Activated T-cell treated with anti-CD3 and anti-CD28 coated beads, Interleukin-2, amount 50 U/mL, for 1 hour (primary cell): ENCODE measurements at regions not wholly inside any gene's neighbourhood (a gene's known extent, or its start where the extent isn't known, plus 50 kb on each side); places are given as distances from the start of the nearest gene placed in this dataset.

ENCODE experiments used
- DNase-seq: peaks from one replicate; pipeline ENCODE4 v3.0.0-alpha.2; 2020

DNA sequence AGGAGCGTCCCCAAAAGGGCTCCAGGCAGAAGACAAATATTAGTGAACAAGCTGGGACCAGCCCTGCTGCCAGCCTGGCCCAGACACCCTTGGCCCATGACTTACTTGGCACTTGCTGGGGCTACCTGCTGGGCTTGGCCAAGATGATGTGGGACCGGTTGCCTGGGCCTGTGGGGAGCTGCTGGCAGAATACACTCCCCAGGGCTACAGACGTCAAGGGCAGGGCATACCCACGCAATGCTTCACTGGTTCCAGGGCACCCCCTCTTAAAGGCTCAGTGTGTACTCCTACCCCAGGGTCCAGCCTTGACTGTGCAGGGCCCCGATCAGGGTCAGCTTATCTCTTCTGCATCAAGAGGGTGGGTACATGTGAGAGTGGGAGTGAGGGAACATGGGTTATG is 106.5 kb upstream of the SLC2A1 start:
- no peak for DNase-seq

DNA sequence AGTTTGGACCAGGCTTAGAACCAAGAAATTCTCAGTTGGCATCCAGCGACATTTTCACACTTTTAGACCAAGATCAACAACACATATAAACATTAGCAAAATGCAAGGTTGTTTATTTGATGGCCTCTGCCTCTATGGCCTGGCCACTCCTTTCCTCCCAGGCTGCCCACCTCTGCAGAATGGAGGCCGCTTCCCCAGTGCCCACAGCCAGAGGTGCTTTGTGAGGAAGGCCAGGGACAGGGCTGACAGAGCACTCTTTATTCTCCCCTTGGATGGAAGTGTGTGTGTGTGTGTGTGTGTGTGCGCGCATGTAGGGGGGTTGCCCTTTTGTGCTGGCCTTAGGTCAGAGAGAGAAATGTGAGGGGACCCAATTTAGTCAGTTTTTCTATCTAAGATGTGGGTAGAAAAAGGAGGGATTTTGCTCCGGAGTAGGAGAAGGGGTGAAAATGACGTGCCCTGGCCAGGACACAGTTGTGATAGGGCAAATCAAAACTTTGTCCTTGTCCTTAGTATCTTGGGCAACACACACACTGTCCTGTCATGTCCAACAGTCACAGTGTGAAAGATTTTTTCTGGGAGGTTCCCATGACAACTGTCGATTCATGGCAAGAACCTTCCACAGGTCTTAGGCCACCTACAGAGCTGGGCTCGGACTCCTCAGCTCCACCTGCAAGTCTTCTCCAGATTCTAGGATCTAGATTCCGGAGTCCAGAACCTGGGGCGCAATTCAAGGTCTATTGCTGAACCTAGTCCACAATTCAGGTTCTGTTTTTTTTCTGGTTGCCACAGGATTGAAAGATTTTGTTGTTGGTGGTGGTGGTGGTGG is 104.9 kb upstream of the SLC2A1 start:
- DNase-seq = no peak

DNA sequence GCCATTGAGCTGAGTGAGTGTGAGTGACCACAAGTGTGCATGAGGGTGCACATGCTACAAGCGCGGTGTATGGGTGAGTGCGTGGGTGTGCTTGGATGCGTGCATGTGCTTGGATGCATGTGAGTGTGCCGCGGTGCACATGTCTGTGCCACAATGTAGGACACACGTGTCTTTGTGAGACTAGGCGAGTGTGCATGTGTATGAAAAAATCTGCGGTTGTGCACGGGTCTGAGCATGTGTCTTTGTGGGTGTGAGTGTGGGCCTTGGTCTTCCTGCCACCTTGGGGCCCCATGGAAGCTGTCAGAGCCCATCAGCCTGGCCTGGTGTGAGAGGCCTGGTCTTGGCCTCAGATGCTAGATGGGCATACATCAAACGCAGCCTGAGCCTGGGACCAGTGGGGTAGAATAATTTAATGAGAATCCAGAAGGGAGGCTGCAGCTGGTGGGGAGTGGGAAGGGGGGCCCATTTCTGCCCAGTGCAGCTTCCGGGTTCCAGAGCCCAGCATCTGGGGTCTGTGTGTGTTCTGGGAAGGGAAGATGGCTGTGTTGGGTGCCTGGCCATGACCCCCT is 103.9 kb upstream of the SLC2A1 start:
- no peak for DNase-seq

DNA sequence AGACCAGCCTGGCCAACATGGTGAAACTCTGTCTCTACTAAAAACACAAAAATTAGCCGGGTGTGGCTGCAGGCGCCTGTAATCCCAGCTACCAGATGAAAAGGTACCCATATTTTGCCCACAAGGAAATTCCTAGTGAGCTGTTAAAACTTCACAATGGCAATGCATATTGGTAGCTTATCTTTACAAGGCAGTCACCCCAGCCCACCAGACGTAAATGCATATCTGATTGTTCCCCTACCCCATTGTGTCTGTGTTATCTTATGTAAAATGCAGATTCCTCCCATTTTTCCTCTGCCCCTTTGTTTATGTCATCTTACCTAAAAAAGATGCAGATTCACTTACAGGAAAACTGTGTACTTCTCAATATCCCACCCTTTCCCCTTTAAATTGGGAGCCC is 103.1 kb upstream of the SLC2A1 start:
- no peak for DNase-seq

DNA sequence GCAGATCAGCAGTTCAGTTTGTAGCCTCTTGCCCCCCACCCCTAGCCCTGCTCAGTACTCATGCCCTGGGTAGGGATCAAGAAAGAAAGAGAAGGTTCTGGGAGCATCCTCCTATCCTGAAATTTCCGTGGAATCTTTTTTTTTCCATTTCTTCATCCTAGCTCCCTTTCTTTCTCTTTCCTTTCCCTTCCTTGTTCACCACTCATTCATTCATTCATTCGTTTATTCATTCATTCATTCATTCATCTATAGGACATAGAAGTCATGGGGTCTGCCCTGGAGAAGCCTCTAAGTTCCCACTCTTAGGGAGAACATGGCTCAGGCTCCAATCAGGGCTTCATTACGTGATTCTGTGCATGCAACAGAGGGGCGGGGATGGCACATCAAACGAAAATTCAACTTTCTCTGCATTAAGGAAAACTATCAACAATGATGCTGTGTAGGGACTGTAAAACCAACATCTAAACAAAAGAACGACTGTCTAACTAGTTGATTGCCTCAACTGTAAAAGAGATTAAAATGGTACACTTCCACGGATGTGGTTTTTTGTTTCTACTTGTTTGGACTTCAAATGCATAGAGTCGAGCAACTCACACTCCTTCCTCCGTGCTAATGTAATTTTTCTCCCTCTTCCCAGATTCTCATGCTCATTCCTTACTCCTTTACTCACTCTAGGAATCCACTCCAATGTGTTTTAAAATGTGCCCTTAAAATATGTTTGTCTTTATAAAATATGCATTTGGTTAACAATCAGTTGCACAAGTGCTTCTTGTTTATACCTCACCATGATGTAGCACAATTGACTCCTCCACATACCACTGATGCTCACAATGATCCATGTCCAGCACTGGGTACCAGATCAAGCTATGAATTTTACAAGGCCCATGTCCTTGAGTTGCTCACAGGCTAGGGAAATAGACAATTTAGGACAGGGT is 101.2 kb upstream of the SLC2A1 start:
- no peak for DNase-seq

DNA sequence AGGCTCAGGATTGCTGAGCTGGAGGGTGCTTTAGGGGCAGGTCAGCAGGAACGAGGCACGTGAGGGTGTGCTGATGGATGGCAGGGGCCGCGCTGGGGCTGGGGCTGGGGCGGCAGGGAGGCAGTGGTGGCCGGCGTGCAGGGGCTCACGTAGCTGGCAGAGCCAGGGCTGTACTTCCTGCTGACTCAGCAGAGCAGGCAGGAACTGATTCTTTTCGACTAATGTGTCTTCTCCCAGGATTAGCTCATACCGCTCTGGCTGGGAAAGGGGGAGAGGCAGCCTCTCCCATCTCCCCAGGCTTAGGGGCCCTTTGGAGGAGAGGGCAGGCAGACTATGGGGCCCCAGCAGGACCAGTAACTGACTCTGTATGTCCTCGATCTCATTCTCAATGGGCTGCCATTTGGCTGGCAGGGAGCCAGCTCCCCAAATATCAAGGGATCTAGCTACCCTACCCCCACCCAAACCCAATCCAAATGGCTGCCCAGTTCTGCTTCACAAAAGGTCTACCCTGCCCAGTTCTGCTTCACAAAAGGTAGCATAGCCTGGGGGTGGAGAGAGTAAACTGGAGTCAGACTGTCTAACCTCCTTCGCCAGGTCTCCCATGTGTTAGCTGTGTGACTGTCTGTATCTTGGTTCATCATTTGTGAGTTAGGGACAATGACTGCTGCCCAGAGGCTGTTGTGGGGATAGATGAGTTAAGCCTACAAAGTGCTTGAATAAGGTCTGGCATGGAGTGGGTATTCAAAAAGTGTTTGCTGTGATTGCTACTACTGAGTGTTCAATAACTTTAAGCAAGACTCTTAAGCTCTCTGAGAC is 100.1 kb upstream of the SLC2A1 start:
- no peak for DNase-seq

DNA sequence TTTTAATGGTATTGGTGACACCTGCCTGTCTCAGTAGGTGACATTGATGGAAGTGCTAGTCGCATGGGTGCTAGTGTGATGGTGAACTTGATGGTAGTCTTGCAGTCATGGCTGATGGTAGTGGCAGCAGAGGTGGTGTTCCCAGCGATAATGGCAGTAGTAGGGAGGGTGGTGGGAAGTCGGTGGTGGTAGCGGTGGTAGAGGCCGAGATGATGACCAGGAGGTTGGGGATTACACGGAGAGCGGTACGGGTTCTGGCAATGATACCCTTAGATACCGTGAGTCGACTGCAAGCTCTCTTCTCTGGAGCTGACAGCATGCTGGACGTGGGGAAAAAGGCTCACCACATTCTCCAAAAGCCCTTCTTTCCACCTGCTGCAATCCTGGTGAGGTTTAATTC is 99.4 kb upstream of the SLC2A1 start:
- DNase-seq = no peak

DNA sequence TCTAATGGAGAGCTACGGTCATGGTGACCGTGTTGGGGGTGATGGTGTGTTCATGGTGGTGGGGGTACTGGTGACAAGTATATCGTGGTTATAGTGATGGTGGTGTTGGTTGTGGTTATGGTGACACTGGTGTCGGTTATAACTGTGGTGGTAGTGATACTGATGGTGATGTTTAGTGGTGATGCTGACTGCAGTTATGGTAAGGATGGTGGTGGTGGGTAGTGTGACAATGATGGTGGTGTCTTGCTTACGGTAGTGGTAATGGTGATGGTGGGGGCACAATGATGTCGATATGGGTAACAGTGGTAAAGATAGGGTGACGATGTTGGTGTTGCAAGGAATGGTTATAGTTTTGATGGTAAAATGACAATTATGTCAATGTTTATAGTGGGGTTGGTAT is 98.9 kb upstream of the SLC2A1 start:
- DNase-seq = no peak

DNA sequence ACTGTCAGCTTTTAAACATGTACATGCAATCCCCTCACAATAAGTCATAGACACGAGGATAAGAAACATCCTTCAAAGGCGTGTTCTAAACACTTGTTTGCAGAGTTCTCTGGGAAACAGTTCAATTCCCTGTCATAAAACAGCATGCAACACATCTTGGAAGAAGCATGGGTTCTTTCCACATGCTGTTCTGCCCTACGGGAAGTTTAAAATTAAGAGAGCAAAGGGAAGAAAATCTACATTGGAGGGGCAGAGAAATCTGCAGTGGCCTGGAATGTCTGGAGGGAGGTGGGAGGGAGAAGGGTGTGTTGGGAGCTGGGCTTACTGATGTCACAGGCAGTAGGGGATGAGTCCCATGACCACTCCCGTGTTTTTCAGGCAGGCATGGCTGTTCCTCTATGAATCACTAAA is 98.3 kb upstream of the SLC2A1 start:
- DNase-seq = no peak

DNA sequence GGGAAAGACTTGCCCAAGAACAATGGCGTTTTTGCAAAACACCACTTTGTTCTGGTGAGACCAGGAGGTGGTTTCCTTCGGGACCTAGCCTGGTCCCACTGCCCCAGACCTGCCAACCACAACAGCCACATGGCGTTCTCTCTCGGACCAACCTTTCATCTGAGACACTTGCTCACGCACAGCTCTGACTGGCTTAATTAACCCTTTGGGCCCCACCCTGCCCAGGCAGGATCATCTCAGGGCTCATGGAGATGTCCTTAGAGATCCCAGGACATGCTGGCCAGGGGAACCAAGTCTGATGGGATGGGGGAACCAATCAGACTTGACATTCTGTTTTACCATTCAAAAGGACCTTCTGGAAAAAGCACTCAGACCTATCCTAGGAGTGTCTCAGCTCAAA is 97.8 kb upstream of the SLC2A1 start:
- DNase-seq = no peak

DNA sequence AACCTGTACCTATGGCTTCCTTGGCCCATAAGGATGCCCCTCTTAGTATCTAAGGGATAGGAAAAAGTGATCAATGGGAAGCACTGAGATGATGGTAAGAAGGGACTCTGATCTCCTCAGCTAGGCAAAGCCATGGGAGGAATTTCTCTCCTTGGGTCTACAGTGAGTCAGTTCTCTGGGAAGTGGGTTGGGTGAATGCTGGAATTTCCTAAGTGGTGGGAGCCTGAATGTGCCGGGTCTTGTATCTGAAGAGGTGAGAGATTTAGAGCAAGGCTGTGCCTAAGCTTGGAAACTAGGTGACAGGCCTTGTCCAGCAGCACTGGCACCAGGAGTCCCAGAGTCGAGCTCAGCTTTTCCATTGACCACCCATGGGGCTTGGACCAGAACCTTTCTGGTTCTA is 96.3 kb upstream of the SLC2A1 start:
- no peak for DNase-seq

DNA sequence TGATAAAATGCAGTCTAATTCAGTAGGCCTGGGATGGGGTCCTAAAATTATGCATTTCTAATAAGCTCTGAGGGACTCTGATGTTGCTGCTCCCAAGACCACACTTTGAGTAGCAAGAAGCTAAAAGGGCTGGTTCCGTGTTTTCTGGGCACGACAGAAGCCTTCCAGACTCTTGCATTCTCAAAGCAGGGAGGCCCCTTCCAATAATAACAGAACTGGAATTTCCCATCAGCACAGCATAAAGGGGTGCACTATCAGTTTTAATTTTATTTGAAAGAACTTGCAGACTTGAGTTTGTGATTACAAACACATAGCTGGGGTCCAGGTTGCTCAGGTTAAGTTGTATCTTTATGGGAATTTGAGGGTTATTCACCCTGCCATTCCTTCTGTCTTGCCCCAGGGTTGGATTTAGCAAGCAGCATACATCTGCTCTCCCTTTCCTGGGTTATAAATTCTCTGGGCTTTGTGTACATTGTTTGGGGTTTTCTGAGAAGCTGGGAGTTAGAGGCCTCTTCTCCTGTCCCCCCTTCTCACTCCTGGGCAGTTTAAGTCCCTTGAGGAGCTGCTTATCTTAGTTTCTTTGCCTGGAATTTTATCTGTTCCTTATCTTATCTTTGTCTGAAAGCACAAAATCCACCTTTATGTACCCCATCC is 94.2 kb upstream of the SLC2A1 start:
- no peak for DNase-seq

DNA sequence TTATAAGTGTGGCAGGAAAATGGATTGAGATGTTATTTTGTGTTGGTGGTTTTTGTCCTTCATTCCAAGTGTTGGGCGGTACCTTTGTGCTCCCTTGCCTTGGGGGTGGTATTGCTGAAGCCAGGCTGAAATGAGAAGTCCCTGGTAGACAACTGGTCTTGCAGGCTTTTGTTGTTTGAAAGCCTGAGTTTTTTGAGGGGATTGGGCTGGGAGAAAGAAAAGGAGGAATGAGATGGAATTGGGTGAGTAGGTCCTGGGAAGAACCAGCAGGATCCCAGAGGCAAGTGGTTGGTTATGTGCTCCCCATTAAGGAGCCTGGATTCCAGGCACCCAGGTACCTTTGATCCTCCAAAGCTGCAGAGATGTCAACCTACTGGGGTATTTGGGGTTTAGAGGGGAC is 93.7 kb upstream of the SLC2A1 start:
- DNase-seq = no peak

DNA sequence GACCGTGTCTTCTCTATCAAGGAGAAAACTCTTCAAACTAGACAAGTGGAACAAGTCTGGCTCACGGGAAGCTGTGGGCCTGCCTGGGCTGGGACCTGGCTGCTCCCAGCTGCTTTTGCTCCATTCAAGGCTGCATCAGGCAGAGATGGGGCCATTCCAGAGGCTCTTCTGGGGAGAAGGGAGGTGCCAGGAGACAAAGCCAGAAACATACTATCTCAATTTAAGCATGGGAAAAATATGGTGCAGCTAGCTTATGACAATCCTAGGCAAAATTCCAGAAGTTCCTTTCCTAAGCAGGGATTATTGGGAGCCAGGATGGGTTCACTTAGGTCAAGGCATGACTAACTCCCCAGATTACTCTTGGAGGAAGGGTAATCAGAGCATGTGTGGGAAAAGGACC is 90.8 kb upstream of the SLC2A1 start:
- DNase-seq = no peak

DNA sequence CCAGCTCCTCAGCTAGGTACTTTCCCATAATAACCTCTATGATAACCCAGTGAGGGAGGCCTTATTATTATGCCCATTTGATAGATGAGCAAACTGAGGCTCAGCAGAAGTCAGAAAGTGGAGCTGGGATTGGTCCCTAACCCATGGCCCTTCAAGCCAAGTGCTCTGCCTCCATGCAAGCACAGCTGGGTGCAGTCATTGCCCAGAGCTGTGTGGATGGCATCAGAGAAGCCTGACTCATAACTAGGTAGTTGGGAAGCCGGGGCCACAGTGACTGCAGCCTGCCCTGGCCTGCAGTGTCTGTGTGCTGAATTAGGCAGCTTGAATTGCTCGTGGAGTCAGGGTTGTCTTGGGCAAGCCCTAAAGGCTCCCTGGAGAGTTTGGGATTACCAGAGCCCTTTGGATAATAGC is 89.9 kb upstream of the SLC2A1 start:
- DNase-seq = no peak

DNA sequence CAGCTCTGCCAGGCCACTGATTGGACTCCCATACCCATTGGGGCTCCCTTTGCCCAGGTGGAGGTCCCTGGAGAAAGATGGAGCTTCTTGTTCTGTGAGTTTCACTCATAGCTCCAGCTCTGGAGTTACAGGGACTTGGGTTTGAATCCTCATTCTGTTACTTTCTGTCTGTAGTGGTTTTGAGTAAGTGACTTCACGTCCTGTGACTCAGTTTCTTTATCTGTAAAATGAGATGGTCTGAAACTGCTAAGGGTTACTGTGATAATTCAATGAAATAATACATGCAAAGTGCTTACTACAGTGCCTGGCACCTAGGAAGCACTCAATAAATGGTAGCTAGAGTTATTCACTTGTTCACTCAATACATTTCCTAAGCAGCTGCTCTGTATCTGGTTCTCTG is 88.5 kb upstream of the SLC2A1 start:
- DNase-seq = no peak

DNA sequence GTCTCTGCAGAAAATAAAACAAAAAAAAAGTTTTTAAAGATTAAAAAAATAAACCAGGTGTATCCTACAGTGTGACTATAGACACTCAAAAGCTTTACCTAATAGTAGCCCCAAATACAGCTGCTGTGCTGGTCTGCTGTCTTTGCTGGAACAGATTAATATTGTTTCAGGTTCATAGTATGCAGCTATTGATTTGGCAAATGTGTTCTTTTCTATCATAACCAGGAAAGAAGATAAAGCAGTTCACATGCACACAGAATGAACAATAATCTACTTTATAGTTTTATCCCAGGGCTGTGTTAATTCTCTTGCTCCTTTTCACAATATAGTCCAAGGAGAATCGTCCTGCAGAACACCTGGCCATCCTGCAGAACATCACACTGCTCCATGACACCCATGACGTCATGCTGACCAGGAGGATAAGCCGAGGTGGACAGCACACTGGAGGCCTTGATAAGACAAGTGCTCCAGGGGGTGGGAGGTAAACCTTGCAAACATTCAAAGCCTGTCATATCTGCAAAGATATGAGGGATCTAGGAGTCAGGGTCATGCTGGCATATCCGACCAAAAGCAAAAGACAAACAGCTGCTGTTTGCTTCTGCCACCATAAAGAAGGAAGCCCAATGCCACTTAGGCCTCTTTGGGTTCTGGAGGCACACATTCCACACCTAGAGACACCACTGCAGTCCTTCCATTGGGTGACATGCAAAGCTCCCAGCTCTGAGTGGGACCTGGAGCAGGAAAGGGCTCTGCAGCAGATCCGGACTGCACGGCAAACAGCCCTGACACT is 86.1 kb upstream of the SLC2A1 start:
- DNase-seq = no peak

DNA sequence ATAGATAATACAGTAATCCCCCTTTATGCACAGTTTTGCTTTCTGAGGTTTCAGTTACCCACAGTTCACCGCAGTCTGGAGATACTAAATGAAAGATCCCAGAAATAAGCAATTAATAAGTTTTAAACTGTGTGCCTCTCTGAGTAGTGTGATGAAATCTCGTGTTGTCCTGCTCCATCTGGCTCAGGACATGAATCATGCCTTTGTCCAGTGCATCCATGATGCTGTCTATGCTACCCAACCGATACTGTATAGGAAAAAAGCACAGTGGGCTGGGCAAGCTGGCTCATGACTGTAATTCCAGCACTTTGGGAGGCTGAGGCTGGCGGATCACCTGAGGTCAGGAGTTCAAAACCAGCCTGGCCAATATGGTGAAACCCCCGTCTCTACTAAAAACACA is 85.0 kb upstream of the SLC2A1 start:
- no peak for DNase-seq

DNA sequence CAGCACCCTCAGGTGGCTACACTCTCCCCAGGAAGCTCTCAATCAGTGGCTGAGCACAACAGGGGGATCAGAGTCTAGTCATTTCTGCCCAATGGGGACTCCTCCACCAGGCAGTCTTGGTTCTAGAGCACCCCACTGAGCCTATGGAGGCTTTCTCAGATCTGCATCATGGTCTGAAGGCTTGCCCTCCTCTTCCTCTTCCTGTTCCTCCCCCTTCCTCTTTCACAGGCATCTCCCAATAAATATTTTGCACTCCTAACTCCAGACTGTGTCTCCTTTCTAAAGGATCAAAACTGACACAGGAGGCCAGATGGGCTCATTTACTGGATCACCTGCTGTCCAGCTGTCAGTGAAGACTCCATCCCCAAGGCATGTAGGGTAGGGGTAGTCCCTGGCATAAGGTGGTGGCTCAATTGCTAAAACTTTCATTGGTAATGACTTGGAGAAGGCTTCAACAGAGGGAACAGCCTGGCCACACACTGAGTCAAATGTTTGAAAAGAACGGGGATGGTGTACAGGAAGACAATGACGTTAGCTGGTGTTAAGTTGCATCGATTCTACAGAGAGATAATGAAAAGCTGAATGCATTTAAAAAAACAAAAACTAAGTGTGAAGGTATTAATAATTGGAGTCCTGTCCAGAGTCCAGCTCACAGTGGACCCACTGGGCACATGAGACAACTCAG is 84.2 kb upstream of the SLC2A1 start:
- DNase-seq = no peak

DNA sequence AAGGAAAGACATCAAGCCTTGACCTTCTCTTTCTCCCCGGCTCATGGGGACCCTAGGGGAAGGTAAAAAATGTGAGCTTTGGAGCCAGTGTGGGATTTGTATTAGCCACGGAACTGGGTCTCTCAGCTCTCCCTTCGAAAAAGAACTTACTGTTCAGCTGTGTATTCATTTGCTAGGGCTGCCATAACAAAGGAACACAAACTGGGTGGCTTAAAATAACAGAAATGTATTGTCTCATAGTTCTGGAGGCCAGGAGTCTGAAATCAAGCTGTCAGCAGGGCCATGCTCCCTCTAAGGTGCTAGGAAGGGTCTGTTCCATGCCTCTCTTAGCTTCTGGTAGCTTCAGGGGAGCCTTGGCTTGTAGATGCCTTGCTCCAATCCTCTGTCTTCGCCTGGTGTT is 83.5 kb upstream of the SLC2A1 start:
- no peak for DNase-seq

DNA sequence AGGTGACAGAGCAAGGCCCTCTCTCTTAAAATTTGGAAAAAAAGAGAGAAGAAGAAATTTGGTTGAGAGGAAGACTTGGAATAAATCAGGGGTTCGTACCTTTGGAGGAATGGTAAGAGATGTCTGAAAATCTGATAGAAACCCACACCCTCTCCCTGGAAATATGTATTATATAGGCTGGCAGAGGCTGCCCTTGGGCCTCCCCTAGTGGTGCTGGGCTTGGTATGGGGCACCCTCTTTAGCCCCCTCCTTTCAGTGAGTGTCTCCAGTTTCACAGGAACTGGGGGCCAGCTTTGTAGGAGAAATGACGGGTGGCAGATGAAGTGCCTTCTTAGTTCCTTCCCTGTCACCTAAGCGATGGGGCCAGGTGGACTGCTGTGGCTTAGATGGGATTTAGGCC is 82.9 kb upstream of the SLC2A1 start:
- DNase-seq = no peak
